GM18870 (cell line): ENCODE measurements at regions not wholly inside any gene's neighbourhood (a gene's known extent, or its start where the extent isn't known, plus 50 kb on each side); places are given as distances from the start of the nearest gene placed in this dataset.
"Not testable (repeated sequence)": the region's sequence is repeated elsewhere in the genome, so short reads cannot be mapped to it uniquely, and the experiment has no call there.

ENCODE experiments used
- ATAC-seq: cut with Tn5 transposase; IDR thresholded peaks from one replicate; pipeline ENCODE4 v1.9.1; 2021; ENCODE audit warnings: moderate library complexity; ENCODE audit not compliant: unreplicated experiment

DNA sequence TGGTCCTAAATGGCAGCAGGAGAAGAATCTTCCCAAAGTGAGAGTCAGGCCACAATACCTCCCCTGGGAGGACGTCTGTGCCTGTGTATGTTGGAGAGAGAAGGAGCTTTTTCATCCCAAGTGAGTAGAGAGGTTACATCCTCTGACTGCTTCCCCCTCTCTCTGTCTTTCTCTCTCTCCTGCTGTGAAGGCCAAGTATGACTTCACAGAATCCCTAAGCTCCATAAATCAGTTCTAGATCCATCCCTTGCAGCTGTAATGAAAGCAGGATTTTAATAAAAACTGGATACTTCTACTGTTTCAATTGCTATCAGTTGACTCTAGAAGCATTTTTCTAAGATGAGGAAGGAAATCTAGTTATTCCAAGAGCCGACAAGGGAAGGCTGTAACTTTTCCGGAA lies 389.1 kb upstream of the PROK2 start:
- no peak for ATAC-seq

DNA sequence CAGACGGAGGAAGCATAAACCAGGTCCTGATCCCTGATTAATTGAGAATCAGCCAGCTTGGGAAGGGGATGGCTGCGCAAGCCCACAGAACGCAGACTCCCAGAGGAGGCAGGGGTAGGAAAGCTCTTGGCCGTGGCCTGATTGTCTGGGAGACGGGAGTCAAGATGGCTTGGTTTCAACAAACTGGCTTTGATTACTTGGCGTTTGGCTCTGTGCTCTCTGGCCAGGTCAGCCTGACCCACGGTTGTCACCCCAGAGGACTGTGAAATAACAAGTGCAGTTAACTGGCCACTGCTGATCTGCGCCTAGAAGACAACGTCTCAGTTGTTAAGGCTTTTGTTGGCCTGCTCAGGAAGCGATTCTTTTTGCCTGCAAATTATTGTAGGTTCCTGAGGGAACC lies 387.0 kb upstream of the PROK2 start:
- ATAC-seq: no peak

DNA sequence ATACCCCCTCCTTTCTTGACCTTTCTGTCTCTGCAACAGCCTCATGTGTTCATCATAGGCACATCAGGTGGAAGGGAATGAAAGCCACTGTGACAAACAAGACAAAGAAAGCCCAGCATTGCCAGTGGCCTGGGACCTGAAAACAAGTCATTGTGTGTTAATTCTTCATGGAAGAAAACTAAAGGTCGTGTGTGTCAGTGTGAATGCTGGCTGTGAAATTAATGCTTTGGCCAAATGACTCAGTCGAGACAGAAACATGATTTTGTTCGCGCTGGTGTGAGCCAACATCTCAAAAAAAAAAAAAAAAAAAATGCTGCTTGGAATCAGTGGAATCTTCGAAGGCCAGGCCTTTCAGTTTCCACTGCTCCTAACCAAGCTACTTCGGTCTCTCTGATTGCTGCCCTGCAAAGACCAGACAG lies 386.5 kb upstream of the PROK2 start:
- no peak for ATAC-seq

DNA sequence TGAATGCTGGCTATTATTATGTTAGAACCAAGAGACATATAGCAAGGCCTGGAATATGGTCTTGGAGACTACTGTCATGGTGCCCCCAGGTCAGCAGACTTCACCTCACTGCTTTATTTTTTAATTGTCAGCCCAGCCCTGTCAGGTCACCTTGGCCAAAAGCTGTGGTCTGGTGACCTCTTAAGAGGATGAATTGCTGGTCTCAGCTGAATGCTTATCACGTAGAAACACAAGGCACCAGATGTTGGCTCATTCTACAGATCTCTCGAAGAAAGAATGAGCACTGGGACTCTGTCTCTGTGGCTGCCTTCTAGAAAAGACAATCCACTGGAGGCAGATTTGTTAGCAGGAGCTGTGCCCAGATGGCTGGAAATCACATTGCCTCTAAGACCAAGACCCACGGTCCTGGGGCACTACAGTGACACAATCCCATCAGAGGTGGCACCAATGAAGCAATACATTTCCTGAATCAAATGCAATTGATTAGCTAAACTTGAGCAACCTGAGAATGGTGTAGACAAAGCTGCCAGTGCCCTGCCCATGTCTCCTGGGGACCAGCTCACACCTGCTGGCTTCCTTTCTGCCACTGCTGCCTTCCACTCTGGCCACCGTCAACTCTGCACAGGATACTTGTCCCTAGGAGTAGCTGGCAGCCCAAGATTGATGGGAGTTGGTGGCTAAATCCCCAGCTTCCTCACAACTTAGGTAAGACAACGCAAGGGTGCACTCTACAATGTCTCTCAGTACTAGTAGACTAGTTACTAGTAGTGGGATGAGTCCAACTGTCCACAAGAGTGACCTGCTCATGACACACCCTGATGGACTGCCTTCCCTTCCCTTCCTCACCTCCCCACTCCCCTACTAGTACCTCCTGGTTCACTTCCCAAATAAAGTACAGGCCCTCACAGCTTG lies 384.9 kb upstream of the PROK2 start:
- ATAC-seq: no peak

DNA sequence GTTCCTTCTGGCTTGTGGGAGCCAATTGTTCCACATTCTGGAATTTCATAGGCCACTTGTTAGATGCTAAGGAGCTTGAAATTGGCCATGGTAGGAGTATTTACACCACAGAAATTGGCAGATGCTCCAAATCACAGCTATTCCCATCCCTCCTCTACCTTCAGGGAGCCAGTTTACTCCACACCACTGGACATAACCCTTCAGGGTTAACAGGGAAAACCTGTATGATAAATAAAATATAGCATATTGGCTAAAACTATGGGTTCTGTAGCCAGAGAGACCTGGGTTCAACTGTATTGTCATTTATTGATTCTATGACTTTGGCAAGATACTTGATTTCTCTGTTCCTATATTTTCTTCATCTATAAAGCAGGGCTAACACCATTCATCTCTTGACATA lies 384.2 kb upstream of the PROK2 start:
- no peak for ATAC-seq

DNA sequence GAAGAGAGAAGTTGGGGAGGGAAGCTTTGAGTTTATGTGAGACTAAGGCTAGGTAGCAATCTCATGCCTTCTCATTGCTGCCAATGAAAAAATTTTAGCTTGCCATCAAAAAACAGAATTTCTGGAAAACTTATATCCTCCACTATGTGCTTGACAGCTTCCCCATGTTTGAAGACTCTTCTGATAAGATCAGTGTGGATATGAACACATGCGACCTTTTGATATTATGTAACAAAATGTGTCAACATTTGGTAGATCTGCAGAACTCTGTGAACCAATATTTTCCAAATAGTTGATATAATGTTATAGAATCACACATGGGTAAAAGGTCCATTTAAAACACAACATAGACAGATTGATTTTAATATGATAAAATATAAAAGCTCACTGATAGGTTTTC lies 380.9 kb upstream of the PROK2 start:
- ATAC-seq: no peak

DNA sequence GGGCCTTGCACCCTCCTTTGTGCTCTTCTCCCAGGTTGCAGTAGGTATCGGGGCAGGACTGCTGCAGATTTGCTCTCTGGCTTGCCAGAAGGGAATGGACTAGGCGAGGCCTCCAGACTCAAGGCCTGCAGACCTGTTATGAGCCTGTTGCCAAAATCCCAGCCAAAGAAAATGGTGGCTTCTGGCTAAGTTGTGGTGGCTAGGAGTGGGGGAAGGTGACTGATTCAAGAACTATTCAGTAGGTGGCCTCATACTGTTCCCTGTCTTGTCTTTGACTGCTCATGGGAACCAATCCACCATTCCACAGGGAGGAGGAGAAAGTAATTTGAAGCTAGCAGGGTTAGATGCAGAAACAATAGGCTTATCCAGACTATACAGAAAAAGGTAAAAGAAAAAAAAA lies 380.4 kb upstream of the PROK2 start:
- ATAC-seq: no peak

DNA sequence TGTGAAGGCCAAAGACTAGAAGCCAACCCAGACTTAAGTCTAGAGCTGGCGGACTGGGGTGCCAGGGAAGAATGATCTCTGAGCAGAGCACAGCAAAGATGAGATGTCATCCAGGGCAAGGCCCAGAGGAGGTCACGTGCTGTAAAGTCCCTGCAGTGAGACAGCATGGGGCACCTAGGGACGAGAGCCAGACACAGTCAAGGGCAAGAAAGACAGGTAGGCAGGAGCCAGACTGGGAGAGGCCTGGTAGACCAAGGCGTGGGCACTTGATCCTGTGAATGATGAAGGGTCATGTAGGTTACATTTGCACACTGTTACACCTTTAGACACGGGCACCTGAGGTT lies 379.7 kb upstream of the PROK2 start:
- ATAC-seq: no peak

DNA sequence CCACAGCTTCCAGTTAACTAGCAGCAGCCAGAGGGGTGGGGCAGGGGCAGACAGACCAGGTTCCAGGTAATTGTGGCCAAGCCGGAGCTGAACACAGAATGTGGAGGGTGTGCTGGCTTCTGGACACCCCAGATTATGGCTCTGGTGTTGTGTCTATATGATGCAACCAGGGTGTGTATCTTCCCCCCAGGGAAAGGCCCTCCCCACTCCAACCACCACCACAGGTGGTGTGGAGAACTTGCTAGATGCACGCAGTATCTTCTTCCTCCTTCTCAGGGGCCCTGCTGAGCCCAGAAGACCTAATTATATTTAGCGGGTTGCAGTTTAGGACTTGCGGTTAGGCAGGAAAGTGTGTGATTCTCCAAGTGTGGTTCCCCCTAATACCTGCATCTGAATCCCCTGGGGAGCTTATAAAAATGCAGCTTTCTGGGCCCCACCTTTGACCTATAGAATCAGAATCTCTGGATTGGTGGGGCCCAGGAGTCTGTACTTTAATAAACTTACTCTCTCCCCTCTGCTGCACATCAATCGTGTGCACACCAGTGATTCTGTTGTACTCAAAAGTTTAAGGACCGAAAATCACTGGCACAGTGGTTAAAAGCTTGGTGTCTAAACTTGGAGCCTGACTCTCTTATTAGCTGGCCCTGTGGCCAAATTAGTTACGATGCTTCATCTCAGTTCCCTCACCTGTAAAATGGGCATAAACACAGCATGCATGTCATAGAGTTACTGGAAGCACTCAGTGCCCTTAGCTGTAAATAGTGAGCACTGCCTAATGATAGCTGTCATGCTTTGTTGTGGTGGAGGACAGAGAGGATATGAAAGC lies 379.1 kb upstream of the PROK2 start:
- ATAC-seq: peak; percentile 86

DNA sequence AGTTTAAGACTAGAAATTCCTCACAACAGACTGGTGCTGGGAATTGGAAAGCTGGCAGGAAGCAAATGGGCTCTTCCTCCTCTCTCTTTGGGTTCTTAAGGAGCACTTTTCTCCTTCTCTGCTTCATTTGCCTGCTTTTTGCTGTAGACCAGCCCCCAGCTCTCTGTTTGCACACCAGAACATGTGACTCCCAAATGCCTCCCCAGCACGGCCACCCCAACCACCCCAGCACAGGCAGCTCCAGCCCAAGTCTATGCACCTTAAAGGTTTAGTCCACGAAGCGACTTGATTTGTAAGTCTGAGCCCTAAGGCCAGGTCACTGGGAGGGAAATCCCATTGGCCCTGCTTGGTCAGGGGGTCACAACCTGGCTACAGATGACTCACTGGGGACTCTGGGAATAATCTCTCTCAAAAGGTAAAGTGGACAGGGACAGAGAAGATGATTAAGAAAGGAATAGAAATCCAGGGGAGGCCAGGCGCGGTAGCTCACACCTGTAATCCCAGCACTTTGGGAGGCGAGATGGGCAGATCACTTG lies 377.8 kb upstream of the PROK2 start:
- no peak for ATAC-seq

DNA sequence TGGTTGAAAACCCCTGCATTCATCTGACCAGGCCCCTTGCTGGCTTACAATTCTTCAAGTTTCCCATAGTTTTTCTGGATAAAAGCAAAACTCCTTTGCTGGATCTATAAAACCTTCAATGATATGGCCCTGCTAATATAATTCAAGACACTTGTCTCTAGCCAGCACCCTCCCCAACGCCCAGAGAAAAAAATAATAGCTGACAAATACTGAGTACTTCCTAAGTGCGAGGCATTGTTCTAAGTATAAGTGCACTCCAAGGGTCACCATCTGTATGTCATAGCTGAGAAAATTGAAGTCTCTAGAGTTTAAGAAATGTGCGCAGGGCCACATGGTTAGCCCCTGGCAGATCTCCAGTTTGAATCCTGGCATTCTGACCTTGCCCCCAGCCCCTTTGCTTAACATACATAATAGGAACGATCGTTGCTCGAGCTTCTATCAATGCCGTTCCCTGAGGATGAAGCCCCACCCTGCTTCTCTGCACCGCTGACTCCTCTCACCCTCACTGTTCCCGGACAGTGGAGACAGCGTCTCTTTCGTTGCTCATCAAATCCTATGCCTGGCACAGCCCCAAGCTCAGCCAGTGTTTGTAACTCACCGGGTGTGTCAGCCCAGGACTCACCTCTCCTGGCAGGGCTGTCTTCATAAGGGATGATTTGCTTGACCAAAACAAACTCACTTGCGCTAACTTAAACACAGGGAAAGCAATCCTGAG lies 377.1 kb upstream of the PROK2 start:
- no peak for ATAC-seq

DNA sequence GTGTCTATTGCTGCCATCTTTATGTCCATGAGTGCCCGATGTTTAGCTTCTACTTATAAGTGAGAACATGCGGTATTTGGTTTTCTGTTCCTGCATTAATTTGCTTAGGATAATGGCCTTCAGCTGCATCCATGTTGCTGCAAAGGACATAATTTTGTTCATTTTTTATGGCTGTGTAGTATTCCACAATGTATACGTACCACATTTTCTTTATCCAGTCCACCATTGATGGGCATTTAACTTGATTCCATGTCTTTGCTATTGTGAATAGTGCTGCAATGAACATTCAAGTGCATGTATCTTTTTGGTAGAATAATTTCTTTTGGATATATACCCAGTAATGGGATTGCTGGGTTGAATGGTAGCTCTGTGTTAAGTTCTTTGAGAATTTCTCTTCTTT lies 376.3 kb upstream of the PROK2 start:
- ATAC-seq: not testable (repeated sequence)

DNA sequence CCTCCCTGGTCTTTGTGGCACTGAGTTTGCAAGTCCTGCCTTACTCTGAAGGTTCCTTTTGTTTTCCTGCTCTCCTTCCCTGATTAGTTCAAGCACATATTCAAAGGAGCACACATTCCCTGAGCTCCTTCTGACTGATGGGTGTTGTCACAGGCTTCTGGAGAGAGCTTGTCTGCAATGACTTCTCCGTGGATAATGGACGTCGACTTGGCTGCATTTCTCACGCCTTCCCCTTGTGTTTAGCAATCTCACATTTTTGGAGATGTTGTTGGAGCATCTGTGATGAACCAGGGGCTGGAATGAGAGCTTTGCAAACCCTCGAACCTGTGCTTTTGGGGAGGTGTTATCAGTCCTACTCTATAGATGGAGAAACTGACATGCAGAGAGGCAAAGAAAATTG lies 375.4 kb upstream of the PROK2 start:
- ATAC-seq: no peak

DNA sequence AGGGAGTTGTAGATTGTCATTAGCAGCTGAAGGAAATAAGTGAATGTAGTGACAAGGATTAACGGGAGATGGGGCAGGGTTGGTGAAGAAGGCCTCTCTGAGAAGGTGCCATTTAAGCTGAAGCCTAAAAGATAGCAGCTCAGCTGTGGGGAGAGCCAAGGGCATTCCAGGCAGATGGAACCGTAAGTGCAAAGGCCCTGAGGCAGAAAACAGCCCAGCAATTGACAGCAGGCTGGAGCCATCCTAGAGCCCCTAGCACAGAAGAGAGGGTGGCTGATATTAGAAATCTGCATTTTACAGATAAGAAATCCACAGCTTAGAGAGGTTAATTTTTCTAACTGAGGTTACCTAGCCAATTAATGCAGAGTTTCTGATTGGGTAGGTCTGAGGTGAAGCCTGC lies 374.5 kb upstream of the PROK2 start:
- no peak for ATAC-seq

DNA sequence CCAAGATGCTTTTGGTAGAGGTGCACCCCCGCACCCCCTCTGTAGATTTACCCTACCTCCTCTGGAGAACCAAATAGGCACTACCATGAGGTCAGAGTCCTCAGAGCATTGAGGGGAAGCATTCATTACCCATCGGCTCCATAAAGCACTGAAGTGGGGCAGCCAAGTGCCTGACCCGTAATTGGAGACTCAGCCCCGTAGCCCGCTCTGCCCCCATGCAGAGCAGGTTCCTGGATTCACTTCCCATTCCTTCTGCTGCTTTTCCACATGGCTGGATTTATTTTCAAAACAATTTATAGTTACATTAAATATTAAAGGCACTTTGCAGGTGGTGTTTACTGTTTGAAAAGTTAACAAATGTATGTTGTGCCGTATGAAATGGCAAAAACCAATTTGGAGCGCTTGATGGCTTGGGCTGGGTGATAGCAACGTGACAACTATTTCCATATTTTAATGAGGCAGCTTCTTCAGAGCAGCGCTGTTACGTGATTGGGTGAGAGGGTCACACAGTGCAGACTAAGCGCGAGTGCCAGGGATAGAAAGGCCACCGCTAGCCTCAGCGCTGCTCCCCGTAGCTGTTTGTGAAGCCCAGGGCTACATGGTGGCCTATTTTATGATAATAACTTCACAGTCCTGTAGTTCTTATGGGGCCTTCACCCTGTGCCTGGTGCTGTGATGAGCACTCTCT lies 373.8 kb upstream of the PROK2 start:
- no peak for ATAC-seq

DNA sequence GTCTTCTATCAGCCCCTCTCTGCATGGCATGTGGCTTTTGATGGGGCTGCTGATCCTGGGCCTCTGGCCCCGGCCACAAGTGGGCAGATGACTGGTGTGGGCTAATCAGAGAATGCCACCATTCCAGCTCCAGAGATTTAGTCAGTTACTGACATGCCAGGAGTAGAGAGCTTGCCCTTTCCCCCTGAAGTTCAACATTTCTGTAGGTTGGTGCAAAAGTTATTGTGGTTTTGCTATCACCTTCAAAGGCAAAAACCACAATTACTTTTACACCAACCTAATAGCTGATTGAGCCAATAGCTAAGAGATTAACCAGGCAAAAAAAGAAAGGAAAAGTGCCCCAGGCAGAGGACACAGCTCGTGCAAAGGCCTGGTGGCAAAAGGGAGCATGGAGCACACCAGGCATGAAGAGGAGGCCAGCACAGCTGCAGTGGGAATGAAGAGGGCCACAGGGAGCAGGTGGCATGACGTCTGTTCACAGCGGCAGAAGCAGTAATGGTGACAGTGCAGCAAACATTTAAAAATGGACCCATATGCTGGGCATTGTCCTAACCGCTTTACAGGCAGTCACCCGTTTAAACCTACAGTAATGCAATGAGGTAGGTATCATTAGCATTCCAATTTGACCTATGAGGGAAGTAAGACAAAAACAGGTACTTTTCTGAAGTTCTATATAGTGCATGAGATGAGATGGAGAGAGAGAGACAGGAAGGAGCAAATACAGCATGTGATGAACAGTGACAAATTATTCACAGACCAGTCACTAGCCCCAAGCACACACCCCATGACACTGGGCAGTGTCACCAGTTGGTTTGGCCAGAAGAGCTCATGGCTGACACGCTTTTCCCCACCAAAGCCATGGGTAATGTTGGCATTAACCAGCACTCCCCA lies 373.0 kb upstream of the PROK2 start:
- ATAC-seq: peak; percentile 74

DNA sequence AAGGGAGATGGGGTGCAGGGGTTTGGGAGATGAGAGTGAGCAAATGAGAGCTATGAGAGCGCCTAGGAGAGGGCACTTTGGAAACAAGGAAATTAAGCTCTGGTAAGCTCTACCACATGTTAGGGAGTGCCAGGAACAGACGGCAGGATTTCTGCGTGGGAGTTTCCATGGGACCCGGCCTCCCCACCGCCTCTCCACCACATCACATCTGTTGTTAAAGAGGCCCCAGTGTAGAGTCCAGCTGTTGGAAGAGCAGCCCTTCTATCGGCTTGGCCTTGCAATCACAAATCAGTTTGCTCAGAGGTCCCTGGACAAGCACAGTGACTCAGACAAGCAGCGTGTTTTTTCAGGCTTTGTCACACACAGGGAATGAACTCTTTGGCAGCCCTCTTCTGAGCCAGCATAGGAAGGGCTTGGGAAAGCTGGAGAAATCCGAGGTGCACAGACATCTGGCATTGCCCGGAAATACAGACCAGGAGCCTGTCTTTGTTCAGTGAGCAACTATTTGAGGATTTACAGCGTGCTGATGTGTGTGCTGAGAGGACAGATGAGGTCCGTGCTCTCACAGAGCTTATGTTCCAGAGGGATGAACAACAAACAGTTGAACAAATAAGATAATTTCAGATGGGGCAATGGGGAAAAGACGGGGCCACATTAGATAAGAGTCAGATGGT lies 370.6 kb upstream of the PROK2 start:
- no peak for ATAC-seq

DNA sequence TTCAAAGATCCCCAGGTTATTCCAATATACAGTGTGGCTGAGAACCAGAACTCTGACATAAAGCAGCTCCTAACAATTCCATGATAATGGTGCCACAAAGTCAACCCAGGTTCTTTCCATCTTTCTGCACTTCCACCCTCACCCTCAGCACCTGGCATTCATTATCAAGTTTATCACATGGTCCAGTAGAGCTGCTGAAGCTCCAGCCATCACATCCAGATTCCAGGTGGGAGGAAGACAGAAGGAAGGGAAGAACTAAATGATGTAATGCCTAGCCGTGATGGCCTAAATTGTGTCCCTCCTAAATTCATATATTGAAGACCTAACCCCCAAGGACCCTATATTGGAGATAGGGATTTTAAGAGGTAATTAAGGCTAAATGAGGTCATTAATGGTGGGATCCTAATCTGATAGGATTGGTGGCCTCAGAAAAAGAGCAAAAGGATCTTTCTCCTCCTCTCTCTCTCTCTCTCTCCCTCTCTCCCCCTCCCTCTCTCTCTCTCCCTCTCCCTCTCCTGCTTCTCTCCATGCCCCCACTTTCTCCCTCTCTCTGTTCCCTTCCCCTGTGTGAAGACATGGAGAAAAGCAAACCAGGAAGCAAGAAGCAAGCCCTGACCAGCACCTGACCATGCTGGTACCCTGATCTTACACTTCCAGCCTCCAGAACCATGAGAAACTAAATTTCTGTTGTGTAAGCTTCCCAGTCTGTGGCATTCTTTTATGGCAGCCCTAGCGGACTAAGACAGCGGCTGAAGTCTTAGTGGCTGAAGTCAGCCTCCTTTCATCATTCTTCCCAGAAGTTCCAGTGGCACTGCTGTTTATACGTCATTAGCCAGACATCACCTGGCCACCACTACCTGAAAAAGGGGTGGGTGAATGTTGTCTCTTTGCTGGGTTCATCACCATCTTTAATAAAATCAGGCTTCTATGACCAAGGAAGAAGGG lies 369.7 kb upstream of the PROK2 start:
- ATAC-seq: no peak
